ENCODE measurements at regions not wholly inside any gene's neighbourhood (a gene's known extent, or its start where the extent isn't known, plus 50 kb on each side); places are given as distances from the start of the nearest gene placed in this dataset.
A peak's percentile ranks its signal among the peaks of the same experiment; 100 is the strongest.

- TF ChIP-seq, protein P1, sequence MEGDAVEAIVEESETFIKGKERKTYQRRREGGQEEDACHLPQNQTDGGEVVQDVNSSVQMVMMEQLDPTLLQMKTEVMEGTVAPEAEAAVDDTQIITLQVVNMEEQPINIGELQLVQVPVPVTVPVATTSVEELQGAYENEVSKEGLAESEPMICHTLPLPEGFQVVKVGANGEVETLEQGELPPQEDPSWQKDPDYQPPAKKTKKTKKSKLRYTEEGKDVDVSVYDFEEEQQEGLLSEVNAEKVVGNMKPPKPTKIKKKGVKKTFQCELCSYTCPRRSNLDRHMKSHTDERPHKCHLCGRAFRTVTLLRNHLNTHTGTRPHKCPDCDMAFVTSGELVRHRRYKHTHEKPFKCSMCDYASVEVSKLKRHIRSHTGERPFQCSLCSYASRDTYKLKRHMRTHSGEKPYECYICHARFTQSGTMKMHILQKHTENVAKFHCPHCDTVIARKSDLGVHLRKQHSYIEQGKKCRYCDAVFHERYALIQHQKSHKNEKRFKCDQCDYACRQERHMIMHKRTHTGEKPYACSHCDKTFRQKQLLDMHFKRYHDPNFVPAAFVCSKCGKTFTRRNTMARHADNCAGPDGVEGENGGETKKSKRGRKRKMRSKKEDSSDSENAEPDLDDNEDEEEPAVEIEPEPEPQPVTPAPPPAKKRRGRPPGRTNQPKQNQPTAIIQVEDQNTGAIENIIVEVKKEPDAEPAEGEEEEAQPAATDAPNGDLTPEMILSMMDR (IDR thresholded peaks at IDR 0.05) = no peak
- Histone ChIP-seq H2AFZ (ENCODE audit: insufficient read depth, low read depth, low read length, poor library complexity, severe bottlenecking) (no peak overlapping the region), H3K4me2 (replicated peaks; ENCODE audit: extremely low read depth, low read length, poor library complexity, severe bottlenecking) (no peak overlapping the region), H3K27ac (ENCODE audit: low read depth in 1 of 2, low read length in 2 of 2) (no peak overlapping the region), H3K4me3 (replicated peaks in 1 of 3; ENCODE audit: low read depth in 2 of 3, low read length in 3 of 3) (no peak overlapping the region), H3K4me1 (ENCODE audit: control insufficient read depth in 1 of 2, insufficient read depth in 2 of 2, low read length in 2 of 2) (peaks cover 11 to 12% of the 10 kb centered on the region in 2 donors), H3K79me2 (ENCODE audit: insufficient read depth, low read length) (no peaks in the 10 kb centered on the region), H4K20me1 (ENCODE audit: insufficient read depth, low read length) (no peaks in the 10 kb centered on the region), H3K9me3 (replicated peaks in 1 of 2; ENCODE audit: control insufficient read depth in 1 of 2, insufficient read depth in 1 of 2, low read length in 2 of 2) (no peaks in the 10 kb centered on the region), H3K36me3 (replicated peaks in 1 of 2; ENCODE audit: control insufficient read depth in 1 of 2, insufficient read depth in 2 of 2, low read length in 2 of 2) (no peaks in the 10 kb centered on the region), H3K9ac (ENCODE audit: insufficient read depth, low read length, poor library complexity, severe bottlenecking) (no peak overlapping the region), H3K27me3 (ENCODE audit: control insufficient read depth in 2 of 2, insufficient read depth in 2 of 2, low read length in 2 of 2) (no peaks in the 10 kb centered on the region)
- Mint-ChIP-seq H3K27ac (no peak overlapping the region), H3K4me1 (peaks cover 2% of the 10 kb centered on the region), H3K9me3 (peaks cover 0 to 8% (median 0%) of the 10 kb centered on the region in 7 donors), H3K4me3 (no peak overlapping the region), H3K27me3 (ENCODE audit: low read depth in 3 of 3) (no peaks in the 10 kb centered on the region), H3K36me3 (no peaks in the 10 kb centered on the region)
- intact Hi-C loops (cut with micrococcal nuclease) = no loop called here
- DNase-seq = no peak
Measured at GRCh38 chrX:140071037-140071436, 105.7 kb upstream of the CXorf66 start.

DNA sequence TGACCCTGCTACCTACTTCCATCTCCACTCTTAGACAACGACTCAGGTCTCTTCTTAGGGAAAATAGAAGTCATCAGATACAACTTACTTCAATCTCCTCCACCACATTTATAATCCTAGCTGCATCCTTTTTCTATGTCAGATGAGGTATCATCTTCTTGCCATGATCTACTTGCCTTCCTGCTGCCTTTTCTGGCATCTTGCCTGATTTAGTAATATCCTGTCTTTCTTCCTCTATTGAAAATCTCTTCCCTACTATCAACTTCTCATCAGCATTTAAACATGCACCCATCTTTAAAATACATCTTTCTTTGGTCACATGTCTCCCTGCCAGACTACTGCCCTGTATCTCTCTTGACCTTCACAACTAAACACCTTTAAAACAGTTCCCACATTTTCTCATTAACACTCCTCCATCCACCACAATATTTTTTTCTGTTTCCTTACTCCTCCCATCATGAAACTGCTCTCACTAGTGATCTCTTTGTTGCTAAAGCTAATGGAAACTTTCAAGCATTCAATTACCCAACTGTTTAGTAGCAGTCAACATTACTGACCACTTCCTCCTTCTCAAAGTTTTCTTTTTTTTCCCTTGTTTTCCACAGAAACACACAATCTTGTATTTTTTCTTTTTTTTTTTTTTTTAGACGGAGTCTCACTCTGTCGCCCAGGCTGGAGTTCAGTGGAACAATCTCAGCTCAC lies 100.8 kb upstream of the CXorf66 start:
- Histone ChIP-seq H3K9me3 (replicated peaks in 1 of 2; ENCODE audit: control insufficient read depth in 1 of 2, insufficient read depth in 1 of 2, low read length in 2 of 2) (no peaks in the 10 kb centered on the region), H2AFZ (ENCODE audit: insufficient read depth, low read depth, low read length, poor library complexity, severe bottlenecking) (peak overlapping the region; percentile 11), H3K4me2 (replicated peaks; ENCODE audit: extremely low read depth, low read length, poor library complexity, severe bottlenecking) (peak overlapping the region; percentile 10), H3K27me3 (ENCODE audit: control insufficient read depth in 2 of 2, insufficient read depth in 2 of 2, low read length in 2 of 2) (no peaks in the 10 kb centered on the region), H3K4me1 (ENCODE audit: control insufficient read depth in 1 of 2, insufficient read depth in 2 of 2, low read length in 2 of 2) (peaks cover 33 to 34% of the 10 kb centered on the region in 2 donors), H3K36me3 (replicated peaks in 1 of 2; ENCODE audit: control insufficient read depth in 1 of 2, insufficient read depth in 2 of 2, low read length in 2 of 2) (no peaks in the 10 kb centered on the region), H3K4me3 (replicated peaks in 1 of 3; ENCODE audit: low read depth in 2 of 3, low read length in 3 of 3) (peak overlapping the region in 1 of 3 experiments; percentile 15), H4K20me1 (ENCODE audit: insufficient read depth, low read length) (no peaks in the 10 kb centered on the region), H3K9ac (ENCODE audit: insufficient read depth, low read length, poor library complexity, severe bottlenecking) (no peak overlapping the region), H3K79me2 (ENCODE audit: insufficient read depth, low read length) (no peaks in the 10 kb centered on the region), H3K27ac (ENCODE audit: low read depth in 1 of 2, low read length in 2 of 2) (peak overlapping the region; percentile 64 to 69)
- no peak overlapping the region for H3K27ac Mint-ChIP-seq
- peaks cover 3% of the 10 kb centered on the region for H3K4me1 Mint-ChIP-seq
- TF ChIP-seq, protein P1 (IDR thresholded peaks at IDR 0.05) = no peak
- no peaks in the 10 kb centered on the region for H3K27me3 Mint-ChIP-seq (ENCODE audit: low read depth in 3 of 3)
- H3K4me3 Mint-ChIP-seq = no peak overlapping the region
- peak; percentile 30 to 52 (median 39) for DNase-seq
- peaks cover 0 to 3% (median 0%) of the 10 kb centered on the region in 7 donors for H3K9me3 Mint-ChIP-seq
- intact Hi-C loops (cut with micrococcal nuclease) = no loop called here
- no peaks in the 10 kb centered on the region for H3K36me3 Mint-ChIP-seq
- WGBS (ENCODE audit: insufficient coverage) = 67% methylated on average over 1 of the region's 3 CpGs

Measured in CD14-positive monocyte (primary cell).